DOHH2 (cell line): ENCODE measurements at regions not wholly inside any gene's neighbourhood (a gene's known extent, or its start where the extent isn't known, plus 50 kb on each side); places are given as distances from the start of the nearest gene placed in this dataset.

Experiments used
- H3F3A ChIP-seq: fragments of 200-600 bp; sonication (generic), shearing (Covaris generic); 2 replicates; pipeline ENCODE4 v1.6.0; 2016; ENCODE audit warnings: antibody characterized with exemption, mild to moderate bottlenecking; ENCODE audit not compliant: control insufficient read depth, insufficient read depth
- H3K27ac ChIP-seq: fragments of 200-600 bp; sonication (generic); 2 replicates; pipeline ENCODE4 v1.5.1; 2014; ENCODE audit warnings: low read depth, mild to moderate bottlenecking, low read length, moderate library complexity
- H3K27me3 ChIP-seq: fragments of 200-600 bp; sonication (generic); 2 replicates; pipeline ENCODE4 v1.6.1; 2014; ENCODE audit warnings: mild to moderate bottlenecking, low read length, mixed read lengths; ENCODE audit not compliant: control insufficient read depth
- H3K36me3 ChIP-seq: fragments of 200-600 bp; sonication (generic); 2 replicates; pipeline ENCODE4 v1.6.1; 2014; ENCODE audit warnings: mild to moderate bottlenecking, low read length, moderate library complexity, mixed read lengths; ENCODE audit not compliant: control insufficient read depth
- H3K4me1 ChIP-seq: fragments of 200-600 bp; sonication (generic); 2 replicates; pipeline ENCODE4 v1.6.1; 2014; ENCODE audit warnings: mild to moderate bottlenecking, low read length, mixed read lengths; ENCODE audit not compliant: control insufficient read depth
- H3K4me2 ChIP-seq: fragments of 200-600 bp; sonication (generic); 2 replicates; pipeline ENCODE4 v1.6.0; 2014; ENCODE audit warnings: mild to moderate bottlenecking, low read length, moderate library complexity
- H3K4me3 ChIP-seq: fragments of 200-600 bp; sonication (generic); 2 replicates; pipeline ENCODE4 v1.5.1; 2014; ENCODE audit warnings: mild to moderate bottlenecking, low read length, mixed read lengths
- H3K79me2 ChIP-seq: fragments of 200-600 bp; sonication (generic); 2 replicates; pipeline ENCODE4 v1.6.1; 2014; ENCODE audit warnings: mild to moderate bottlenecking, low read length, mixed read lengths; ENCODE audit not compliant: control insufficient read depth
- H3K9me2 ChIP-seq: fragments of 200-600 bp; sonication (generic); replicated peaks from 2 replicates; pipeline ENCODE4 v1.6.1; 2014; ENCODE audit warnings: mild to moderate bottlenecking, low read length, mixed read lengths; ENCODE audit not compliant: control insufficient read depth
- H3K9me3 ChIP-seq: fragments of 200-600 bp; sonication (generic); 2 replicates; pipeline ENCODE4 v1.6.1; 2014; ENCODE audit warnings: antibody characterized with exemption, low read length, mixed read lengths; ENCODE audit not compliant: control insufficient read depth, insufficient read depth
- H4K20me1 ChIP-seq: fragments of 200-600 bp; sonication (generic); 2 replicates; pipeline ENCODE4 v1.6.0; 2014; ENCODE audit warnings: low read depth, mild to moderate bottlenecking, antibody characterized with exemption, low read length, moderate library complexity; ENCODE audit not compliant: control insufficient read depth, insufficient read depth
- CTCF ChIP-seq: fragments of 200-600 bp; sonication (generic); IDR thresholded peaks from one replicate; pipeline ENCODE4 v1.5.1; 2014; ENCODE audit warnings: antibody characterized with exemption, mild to moderate bottlenecking, low read depth, low read length; ENCODE audit not compliant: poor library complexity, severe bottlenecking
- EZH2phosphoT487 ChIP-seq: fragments of 200-600 bp; sonication (generic); IDR thresholded peaks from 2 replicates; pipeline ENCODE4 v1.6.1; 2017; ENCODE audit warnings: borderline replicate concordance, mild to moderate bottlenecking, antibody characterized with exemption, low read length, moderate library complexity, mixed read lengths

GRCh38 chr21:15441992-15442391 lies 287.8 kb upstream of the USP25 start:
- Histone ChIP-seq H3K27me3 (no peaks in the 10 kb centered on the region), H3K9me2 (no peaks in the 10 kb centered on the region), H3F3A (no peaks in the 10 kb centered on the region), H3K36me3 (no peaks in the 10 kb centered on the region), H3K27ac (no peak overlapping the region), H3K79me2 (no peaks in the 10 kb centered on the region), H4K20me1 (no peaks in the 10 kb centered on the region), H3K4me3 (no peak overlapping the region), H3K4me1 (no peaks in the 10 kb centered on the region), H3K9me3 (no peaks in the 10 kb centered on the region), H3K4me2 (no peak overlapping the region)
- TF ChIP-seq CTCF (no peak), EZH2phosphoT487 (no peak)

GRCh38 chr21:15442743-15443469 lies 286.9 kb upstream of the USP25 start:
- Histone ChIP-seq H3K4me3 (no peak overlapping the region), H3K79me2 (no peaks in the 10 kb centered on the region), H3K27me3 (no peaks in the 10 kb centered on the region), H4K20me1 (no peaks in the 10 kb centered on the region), H3K9me3 (no peaks in the 10 kb centered on the region), H3K9me2 (no peaks in the 10 kb centered on the region), H3K36me3 (no peaks in the 10 kb centered on the region), H3K4me1 (no peaks in the 10 kb centered on the region), H3K4me2 (no peak overlapping the region), H3K27ac (no peak overlapping the region), H3F3A (no peaks in the 10 kb centered on the region)
- TF ChIP-seq CTCF (no peak), EZH2phosphoT487 (no peak)

- Histone ChIP-seq H3K4me1 (no peaks in the 10 kb centered on the region), H3F3A (no peaks in the 10 kb centered on the region), H3K4me3 (no peak overlapping the region), H3K9me3 (no peaks in the 10 kb centered on the region), H3K27ac (no peak overlapping the region), H3K36me3 (no peaks in the 10 kb centered on the region), H3K79me2 (no peaks in the 10 kb centered on the region), H3K9me2 (no peaks in the 10 kb centered on the region), H4K20me1 (no peaks in the 10 kb centered on the region), H3K27me3 (no peaks in the 10 kb centered on the region), H3K4me2 (no peak overlapping the region)
- TF ChIP-seq EZH2phosphoT487: no peak
- no peak for TF ChIP-seq CTCF
These were observed 286.1 kb upstream of the USP25 start for GRCh38 chr21:15443740-15444117.
